GM12874 (cell line): ENCODE measurements at regions not wholly inside any gene's neighbourhood (a gene's known extent, or its start where the extent isn't known, plus 50 kb on each side); places are given as distances from the start of the nearest gene placed in this dataset.

ENCODE experiments used
- CTCF ChIP-seq: IDR thresholded peaks from 2 replicates; pipeline ENCODE4 v1.5.1; 2011; ENCODE audit warnings: low read depth, mild to moderate bottlenecking, control low read depth, low read length, moderate library complexity; ENCODE audit not compliant: insufficient read depth

- no peak for TF ChIP-seq CTCF
Measured at GRCh38 chr4:19416146-19416545, 835.6 kb upstream of the SLIT2 start.

DNA sequence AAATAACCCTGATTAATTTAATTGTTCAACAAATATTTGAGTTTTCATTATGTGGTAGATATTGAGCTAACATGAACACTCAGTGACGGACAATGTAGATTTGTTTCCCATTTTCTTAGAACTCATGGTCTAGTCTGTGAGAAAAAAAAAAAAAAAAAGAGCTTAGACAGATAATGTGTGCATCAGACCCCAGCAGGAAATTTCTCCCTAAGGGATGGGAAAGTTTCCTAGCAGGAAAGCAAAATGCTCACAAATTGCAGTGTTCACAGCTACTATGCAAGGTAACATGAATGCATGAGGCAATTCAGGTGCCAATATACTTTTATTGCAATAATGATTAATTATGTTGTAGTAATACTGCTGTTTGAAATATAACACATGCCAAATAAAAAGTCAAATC is 843.2 kb upstream of the SLIT2 start:
- no peak for TF ChIP-seq CTCF

DNA sequence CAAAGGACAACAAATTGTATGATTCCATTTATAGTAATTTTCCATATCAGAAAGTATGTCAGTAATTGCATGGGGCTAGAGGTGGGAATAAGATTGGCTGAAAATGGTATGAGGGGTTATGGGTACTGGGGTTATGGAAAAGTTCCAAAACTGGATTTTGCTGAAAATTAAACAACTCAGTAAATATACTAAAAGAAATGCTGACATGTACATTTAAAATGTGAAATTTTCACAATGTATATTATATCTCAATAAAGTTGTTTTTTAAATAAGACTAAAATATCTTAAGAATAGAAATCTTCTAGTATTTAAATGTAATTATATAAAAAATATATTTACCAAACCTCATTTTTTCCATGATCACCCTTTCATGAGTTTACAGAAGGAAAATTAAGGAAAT is 844.9 kb upstream of the SLIT2 start:
- no peak for TF ChIP-seq CTCF

- TF ChIP-seq CTCF: no peak
Measured at GRCh38 chr4:19403786-19404370, 847.8 kb upstream of the SLIT2 start.

GRCh38 chr4:19402581-19403065 is 849.1 kb upstream of the SLIT2 start:
- TF ChIP-seq CTCF: no peak

GRCh38 chr4:19401301-19402080 is 850.2 kb upstream of the SLIT2 start:
- TF ChIP-seq CTCF: no peak

GRCh38 chr4:19400820-19401219 is 850.9 kb upstream of the SLIT2 start:
- TF ChIP-seq CTCF: no peak
